ENCODE measurements at regions not wholly inside any gene's neighbourhood (a gene's known extent, or its start where the extent isn't known, plus 50 kb on each side); places are given as distances from the start of the nearest gene placed in this dataset.
A peak's percentile ranks its signal among the peaks of the same experiment; 100 is the strongest.

- TF ChIP-seq CTCF (IDR thresholded peaks at IDR 0.05) (no peak), POLR2A (IDR thresholded peaks at IDR 0.05) (no peak)
- WGBS (ENCODE audit: insufficient coverage, low coverage, low lambda C conversion rate, missing lambda C conversion rate), result 72% methylated on average over 4 of the region's 5 CpGs
- ATAC-seq (no peak), DNase-seq (no peak)
- Histone ChIP-seq H3K36me3 (no peaks in the 10 kb centered on the region), H3K9me3 (no peaks in the 10 kb centered on the region), H3K27me3 (no peaks in the 10 kb centered on the region), H3K27ac (no peak overlapping the region), H3K4me1 (peaks cover 0 to 9% (median 0%) of the 10 kb centered on the region in 4 donors), H3K4me3 (no peak overlapping the region)
- intact Hi-C loops (cut with DNase I), result no loop called here
Observed at GRCh38 chr15:62857411-62857853, 185.1 kb upstream of the TPM1 start.

GRCh38 chr15:62858343-62858742 lies 184.2 kb upstream of the TPM1 start:
- Histone ChIP-seq H3K27me3 (no peaks in the 10 kb centered on the region), H3K4me1 (peaks cover 0 to 6% (median 0%) of the 10 kb centered on the region in 4 donors), H3K9me3 (no peaks in the 10 kb centered on the region), H3K36me3 (no peaks in the 10 kb centered on the region), H3K27ac (no peak overlapping the region), H3K4me3 (no peak overlapping the region)
- TF ChIP-seq CTCF (IDR thresholded peaks at IDR 0.05), result no peak
- no peak for TF ChIP-seq POLR2A (IDR thresholded peaks at IDR 0.05)
- 47% methylated on average over 2 of the region's 2 CpGs for WGBS (ENCODE audit: insufficient coverage, low coverage, low lambda C conversion rate, missing lambda C conversion rate)
- intact Hi-C loops (cut with DNase I), result no loop called here
- DNase-seq (no peak), ATAC-seq (peak in 1 of 4 donors; percentile 56)

GRCh38 chr15:62862717-62863116 lies 179.8 kb upstream of the TPM1 start:
- no peaks in the 10 kb centered on the region for H3K36me3 ChIP-seq
- no peaks in the 10 kb centered on the region for H3K27me3 ChIP-seq
- H3K27ac ChIP-seq, result no peak overlapping the region
- TF ChIP-seq POLR2A (IDR thresholded peaks at IDR 0.05), result no peak
- no peak for TF ChIP-seq CTCF (IDR thresholded peaks at IDR 0.05)
- intact Hi-C loops (cut with DNase I), result no loop called here
- no peak overlapping the region for H3K4me3 ChIP-seq
- DNase-seq (no peak), ATAC-seq (no peak)
- no peaks in the 10 kb centered on the region for H3K4me1 ChIP-seq
- H3K9me3 ChIP-seq, result no peaks in the 10 kb centered on the region
- 83% methylated on average over 2 of the region's 2 CpGs for WGBS (ENCODE audit: insufficient coverage, low coverage, low lambda C conversion rate, missing lambda C conversion rate)

GRCh38 chr15:62866366-62866765 lies 176.2 kb upstream of the TPM1 start:
- intact Hi-C loops (cut with DNase I), result no loop called here
- H3K27me3 ChIP-seq, result no peaks in the 10 kb centered on the region
- no peaks in the 10 kb centered on the region for H3K9me3 ChIP-seq
- ATAC-seq (no peak), DNase-seq (no peak)
- no peaks in the 10 kb centered on the region for H3K36me3 ChIP-seq
- H3K27ac ChIP-seq, result no peak overlapping the region
- no peak overlapping the region for H3K4me3 ChIP-seq
- 100% methylated on average over 2 of the region's 6 CpGs for WGBS (ENCODE audit: insufficient coverage, low coverage, low lambda C conversion rate, missing lambda C conversion rate)
- no peaks in the 10 kb centered on the region for H3K4me1 ChIP-seq
- TF ChIP-seq POLR2A (IDR thresholded peaks at IDR 0.05), result no peak
- no peak for TF ChIP-seq CTCF (IDR thresholded peaks at IDR 0.05)

- 90% methylated on average over 4 of the region's 4 CpGs for WGBS (ENCODE audit: insufficient coverage, low coverage, low lambda C conversion rate, missing lambda C conversion rate)
- TF ChIP-seq CTCF (IDR thresholded peaks at IDR 0.05) (no peak), POLR2A (IDR thresholded peaks at IDR 0.05) (no peak)
Observed at GRCh38 chr15:62867844-62868243, 174.7 kb upstream of the TPM1 start.

More at GRCh38 chr15:62867844-62868243, 174.7 kb upstream of the TPM1 start:
- intact Hi-C loops (cut with DNase I), result no loop called here
- ATAC-seq, result no peak
- no peaks in the 10 kb centered on the region for H3K36me3 ChIP-seq
- no peaks in the 10 kb centered on the region for H3K4me1 ChIP-seq
- no peaks in the 10 kb centered on the region for H3K27me3 ChIP-seq
- DNase-seq, result no peak
- H3K4me3 ChIP-seq, result no peak overlapping the region
- H3K27ac ChIP-seq, result no peak overlapping the region
- no peaks in the 10 kb centered on the region for H3K9me3 ChIP-seq
